ENCODE measurements at regions not wholly inside any gene's neighbourhood (a gene's known extent, or its start where the extent isn't known, plus 50 kb on each side); places are given as distances from the start of the nearest gene placed in this dataset.

- TF ChIP-seq THAP12 (CRISPR knock-in tag; IDR thresholded peaks at IDR 0.05), result no peak
Measured at GRCh38 chr21:27290028-27290427, 323.1 kb upstream of the ADAMTS5 start (continued).

- H3K9me1 ChIP-seq (ENCODE audit: control insufficient read depth, insufficient read depth, low read length), result no peaks in the 10 kb centered on the region
- DNase-seq (ENCODE audit: extremely low read depth in 1 of 4, low spot score in 3 of 4), result no peak
- no peak for FAIRE-seq
- no peak overlapping the region for H3K27ac ChIP-seq (ENCODE audit: extremely low read depth, low read depth, low read length)
- CTCF ChIA-PET (ENCODE audit: low intra/inter-chr PET ratio), result interaction anchor here (0.5 kb wide), 1 partner anchor 327 kb away, joined by 3 read pairs; no protein-coding TSS in a partner anchor
- no peak overlapping the region for H2AFZ ChIP-seq (ENCODE audit: low read depth, low read length)
- no peaks in the 10 kb centered on the region for H3K27me3 ChIP-seq (ENCODE audit: control insufficient read depth in 2 of 2, insufficient read depth in 2 of 2, low read length in 2 of 2)
- BruUV-seq (replicated peaks), result no TSS peak
- H3K36me3 ChIP-seq (ENCODE audit: control insufficient read depth, insufficient read depth, low read length), result no peaks in the 10 kb centered on the region
- H3K9me3 ChIP-seq (replicated peaks; ENCODE audit: control insufficient read depth, insufficient read depth, low read depth, low read length), result no peaks in the 10 kb centered on the region; the same call in 1 of the 2 replicates
- no peaks in the 10 kb centered on the region for H4K20me1 ChIP-seq (replicated peaks; ENCODE audit: control insufficient read depth, insufficient read depth, low read length)
- in situ Hi-C loops (cut with MboI) (no loop called here), intact Hi-C loops (cut with micrococcal nuclease) (no loop called here)
- no peaks in the 10 kb centered on the region for H3K79me2 ChIP-seq (ENCODE audit: control insufficient read depth, insufficient read depth, low read length)
- POLR2A ChIA-PET, result no interaction called here
- no peaks in the 10 kb centered on the region for H3K4me1 ChIP-seq (replicated peaks in 1 of 2; ENCODE audit: control insufficient read depth in 2 of 2, insufficient read depth in 2 of 2, low read length in 2 of 2)
- no peak overlapping the region for H3K4me3 ChIP-seq
- no peak for TF ChIP-seq CREM (IDR thresholded peaks at IDR 0.05; ENCODE audit: low read depth)
- no peak for TF ChIP-seq CEBPG (CRISPR knock-in tag; IDR thresholded peaks at IDR 0.05)
- TF ChIP-seq CEBPG (tag; conservative IDR thresholded peaks at IDR 0.05 in 1 of 2, IDR thresholded peaks at IDR 0.05 in 1 of 2), result peak in 1 of 2 experiments; percentile 25; a peak in 1 of 4 replicates
- H3K4me2 ChIP-seq (ENCODE audit: insufficient read depth, low read length), result no peak overlapping the region
- ATAC-seq, result no peak
- H3K9ac ChIP-seq (ENCODE audit: insufficient read depth in 1 of 2, low read depth in 2 of 2, low read length in 2 of 2), result no peak overlapping the region
Measured at GRCh38 chr21:27286760-27287159, 319.9 kb upstream of the ADAMTS5 start.
